Mucosa of stomach (tissue), 1 donor: ENCODE measurements at regions not wholly inside any gene's neighbourhood (a gene's known extent, or its start where the extent isn't known, plus 50 kb on each side); places are given as distances from the start of the nearest gene placed in this dataset.

ENCODE experiments used
- H3K27me3 ChIP-seq: one replicate; pipeline ENCODE4 v1.7.0; 2013; ENCODE audit warnings: mild to moderate bottlenecking, low read length; ENCODE audit not compliant: control insufficient read depth, insufficient read depth
- H3K36me3 ChIP-seq: one replicate; pipeline ENCODE4 v1.7.0; 2013; ENCODE audit warnings: low read length; ENCODE audit not compliant: control insufficient read depth, insufficient read depth
- H3K4me1 ChIP-seq: one replicate; pipeline ENCODE4 v1.7.0; 2013; ENCODE audit warnings: mild to moderate bottlenecking, low read length; ENCODE audit not compliant: control insufficient read depth, insufficient read depth
- H3K4me3 ChIP-seq: one replicate; pipeline ENCODE4 v1.7.0; 2013; ENCODE audit warnings: low read length
- H3K9ac ChIP-seq: one replicate; pipeline ENCODE4 v1.7.0; 2013; ENCODE audit warnings: mild to moderate bottlenecking, low read length, moderate library complexity
- H3K9me3 ChIP-seq: one replicate; pipeline ENCODE4 v1.7.0; 2013; ENCODE audit warnings: mild to moderate bottlenecking, low read length, moderate library complexity; ENCODE audit not compliant: control insufficient read depth
- donor health status: Pancreatic carcinoma.

DNA sequence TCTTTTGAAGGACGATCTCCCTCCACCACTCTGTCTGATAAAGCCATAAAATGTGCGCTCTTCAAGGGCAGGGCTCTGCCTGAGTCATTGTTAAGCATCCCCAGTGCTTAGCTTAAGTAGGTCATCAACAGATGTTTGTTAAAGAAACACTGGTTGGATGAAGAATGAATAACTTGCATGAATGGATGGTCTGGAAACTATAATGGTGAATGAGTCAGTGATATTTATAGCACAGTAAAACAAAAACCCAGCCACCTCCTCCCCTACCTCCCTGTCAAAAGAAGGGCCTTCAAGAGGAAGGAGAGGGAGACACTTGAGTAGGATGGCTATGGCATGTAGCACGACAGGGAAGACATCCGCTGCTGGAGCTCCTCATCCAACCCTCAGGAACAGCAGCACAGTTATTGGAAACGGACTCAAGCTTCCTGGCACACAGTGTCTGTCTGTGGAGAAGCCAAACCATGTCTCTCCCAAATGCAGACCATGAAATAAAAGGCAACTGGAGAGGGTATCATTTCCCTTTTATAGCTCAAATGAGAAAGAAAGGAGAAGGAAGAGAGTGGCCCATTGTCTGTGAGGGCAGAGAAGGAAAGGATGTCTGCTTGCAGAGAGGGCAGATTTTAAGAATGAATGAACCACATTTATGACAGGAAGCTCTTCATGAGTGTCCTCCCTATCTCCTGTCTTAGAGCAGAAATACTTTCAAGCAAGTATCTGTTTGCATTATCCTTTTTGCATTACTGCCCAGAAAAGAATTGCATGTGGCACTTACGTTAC, 183.5 kb upstream of the UBL3 start:
- Histone ChIP-seq H3K9ac (no peak overlapping the region), H3K4me1 (no peaks in the 10 kb centered on the region), H3K9me3 (no peaks in the 10 kb centered on the region), H3K36me3 (no peaks in the 10 kb centered on the region), H3K27me3 (no peaks in the 10 kb centered on the region), H3K4me3 (no peak overlapping the region)

DNA sequence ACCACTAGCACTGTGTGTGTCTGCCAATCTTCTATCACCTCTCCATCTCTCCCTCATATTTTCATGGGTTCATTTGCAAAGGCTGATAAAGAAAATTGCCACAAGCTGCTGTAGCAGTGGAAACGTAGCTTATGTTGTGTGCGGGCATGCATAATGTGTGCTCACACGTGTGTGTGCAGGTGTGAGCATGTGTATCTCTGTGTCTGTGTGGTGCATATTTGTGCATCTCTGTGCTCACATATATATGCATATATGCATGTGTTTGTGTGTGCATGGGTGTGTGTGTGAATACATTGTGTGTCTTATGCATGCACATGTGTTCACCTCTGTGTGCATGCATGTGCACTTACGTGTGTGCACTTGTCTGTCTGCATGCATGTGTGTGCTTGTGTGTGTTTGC, 181.8 kb upstream of the UBL3 start:
- H3K4me1 ChIP-seq = peaks cover 7% of the 10 kb centered on the region
- H3K4me3 ChIP-seq = no peak overlapping the region

DNA sequence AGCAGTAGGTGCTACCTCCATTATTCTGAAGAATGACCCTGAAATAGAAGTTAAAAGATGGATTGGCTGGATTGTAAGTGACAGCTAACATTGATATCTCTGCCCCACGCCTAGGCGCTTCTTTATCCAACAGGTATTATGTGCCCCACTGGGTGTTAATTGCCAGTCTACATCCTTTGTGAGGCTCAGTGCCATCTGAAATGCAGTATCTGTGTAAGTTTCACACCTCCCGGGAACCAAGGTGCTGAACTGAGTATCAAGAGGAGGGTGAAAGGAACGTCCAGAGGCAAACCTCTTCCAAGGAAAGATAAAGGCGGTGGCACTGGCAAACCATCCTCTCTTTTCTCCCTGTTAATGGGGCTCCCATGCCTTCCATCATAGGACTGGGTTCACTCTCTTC, 181.1 kb upstream of the UBL3 start:
- Histone ChIP-seq H3K36me3 (no peaks in the 10 kb centered on the region), H3K27me3 (no peaks in the 10 kb centered on the region), H3K4me3 (no peak overlapping the region), H3K9me3 (no peaks in the 10 kb centered on the region), H3K9ac (no peak overlapping the region), H3K4me1 (peaks cover 8% of the 10 kb centered on the region)

More for the DNA sequence above, 181.8 kb upstream of the UBL3 start:
- no peaks in the 10 kb centered on the region for H3K36me3 ChIP-seq
- H3K27me3 ChIP-seq = no peaks in the 10 kb centered on the region
- H3K9me3 ChIP-seq = no peaks in the 10 kb centered on the region
- no peak overlapping the region for H3K9ac ChIP-seq

DNA sequence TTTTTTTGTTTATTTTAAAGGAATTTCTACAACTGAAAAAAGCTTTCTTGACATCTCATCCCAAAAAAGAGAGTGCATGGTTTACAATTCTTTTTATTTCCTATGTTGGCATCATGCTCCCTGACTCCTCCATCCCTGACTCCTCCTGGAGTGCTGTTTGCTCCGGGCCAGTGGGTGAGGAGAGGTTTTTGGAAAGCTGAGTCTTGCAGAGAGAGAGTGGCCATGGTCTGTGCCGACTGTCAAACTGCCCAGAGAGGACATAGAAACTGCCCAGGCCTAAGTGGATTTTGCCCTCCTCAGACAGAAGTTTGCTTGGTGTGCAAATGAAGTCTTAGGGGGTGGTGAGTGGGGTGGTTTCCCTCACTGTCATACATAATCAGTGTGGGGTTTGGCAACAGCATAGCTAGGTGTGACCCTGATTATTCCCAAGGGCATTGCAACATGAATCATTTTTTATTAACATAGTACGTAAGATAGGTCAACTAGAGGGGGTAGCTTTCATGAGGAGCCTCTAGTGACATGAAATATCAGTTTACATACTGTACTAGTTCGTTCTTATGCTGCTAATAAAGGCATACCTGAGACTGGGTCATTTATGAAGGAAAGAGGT, 179.8 kb upstream of the UBL3 start:
- Histone ChIP-seq H3K4me3 (no peak overlapping the region), H3K9ac (no peak overlapping the region), H3K36me3 (no peaks in the 10 kb centered on the region), H3K4me1 (peaks cover 8% of the 10 kb centered on the region), H3K27me3 (no peaks in the 10 kb centered on the region), H3K9me3 (no peaks in the 10 kb centered on the region)

DNA sequence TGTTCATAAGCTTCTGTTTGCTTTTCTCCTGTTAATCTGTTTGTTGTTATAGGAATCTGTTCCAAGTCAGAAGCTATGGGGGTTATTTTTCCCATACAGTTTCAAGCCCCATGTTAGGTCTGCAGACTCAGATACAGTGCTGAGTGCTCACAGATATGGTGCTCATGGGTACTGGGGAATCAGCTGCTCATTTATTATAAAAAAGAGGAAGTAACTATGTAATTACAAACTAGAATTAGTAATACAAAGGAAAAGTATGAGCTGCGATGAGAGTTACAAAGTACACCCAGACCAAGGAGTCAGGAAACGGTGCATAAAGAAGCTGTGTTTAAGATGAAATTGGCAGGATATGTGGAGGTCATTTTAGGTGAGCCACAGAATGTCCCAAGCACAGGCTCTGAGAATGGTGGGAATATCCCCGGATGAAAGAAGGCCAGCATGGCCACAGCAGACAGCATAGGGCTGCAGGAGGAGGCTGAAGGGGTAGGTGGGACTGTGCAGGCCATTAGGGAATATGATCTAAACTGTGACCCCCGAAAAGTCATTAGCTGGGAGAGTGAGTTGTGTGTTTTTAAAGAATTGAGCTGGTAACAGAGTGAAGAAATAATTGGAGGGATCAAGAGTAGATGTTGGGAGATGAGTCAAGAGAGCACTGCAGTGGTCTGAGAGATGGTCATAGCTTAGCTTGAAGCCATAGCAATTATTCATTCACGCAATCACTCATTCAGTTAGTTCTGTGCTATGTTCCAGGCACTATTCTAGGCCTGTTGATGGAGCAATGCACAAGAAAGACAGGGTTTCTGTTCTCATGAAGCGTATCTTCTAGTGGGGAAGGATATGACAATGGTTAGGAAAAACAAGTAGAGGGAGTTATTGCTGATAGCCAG, 177.4 kb upstream of the UBL3 start:
- no peaks in the 10 kb centered on the region for H3K36me3 ChIP-seq
- H3K9me3 ChIP-seq = no peaks in the 10 kb centered on the region
- H3K4me3 ChIP-seq = no peak overlapping the region
- H3K27me3 ChIP-seq = no peaks in the 10 kb centered on the region
- H3K9ac ChIP-seq = no peak overlapping the region
- peaks cover 8% of the 10 kb centered on the region for H3K4me1 ChIP-seq

DNA sequence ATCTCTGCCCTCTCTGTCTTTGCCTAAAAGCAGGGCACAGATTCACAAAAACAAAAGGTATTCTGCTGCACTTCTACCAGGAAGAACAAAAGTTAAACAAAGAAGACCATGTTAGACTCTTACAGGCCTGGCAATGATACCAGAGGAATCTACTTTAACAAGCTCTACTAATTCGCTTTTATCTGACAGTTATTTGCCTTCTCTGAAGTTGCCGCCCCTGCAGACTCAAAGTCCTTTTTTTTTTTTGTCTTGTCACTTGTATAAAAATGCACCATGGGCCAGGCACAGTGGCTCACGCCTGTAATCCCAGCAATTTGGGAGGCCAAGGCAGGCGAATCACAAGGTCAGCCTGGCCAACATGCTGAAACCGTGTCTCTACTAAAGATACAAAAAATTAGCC, 176.5 kb upstream of the UBL3 start:
- Histone ChIP-seq H3K27me3 (no peaks in the 10 kb centered on the region), H3K36me3 (no peaks in the 10 kb centered on the region)

DNA sequence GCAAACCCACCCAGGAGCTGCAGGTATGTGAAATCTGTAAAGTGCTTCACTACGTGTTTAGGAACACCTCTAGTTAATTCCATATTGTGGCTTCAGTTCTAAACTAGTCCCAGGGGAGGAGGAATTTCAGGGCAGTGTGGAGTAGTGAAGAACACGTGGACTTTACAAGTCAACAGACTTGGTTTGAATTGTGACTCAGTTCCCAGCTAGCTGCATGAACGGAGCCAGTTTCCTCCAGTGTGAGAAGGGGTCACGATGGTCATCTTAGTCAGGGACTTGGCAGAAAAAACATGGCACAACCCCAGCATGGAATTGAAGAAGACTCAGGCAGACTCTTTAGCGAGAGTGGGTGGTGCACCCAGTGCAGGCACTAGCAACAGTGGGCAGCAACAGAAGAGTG, 175.7 kb upstream of the UBL3 start:
- H3K27me3 ChIP-seq = no peaks in the 10 kb centered on the region
- H3K36me3 ChIP-seq = no peaks in the 10 kb centered on the region
- H3K4me1 ChIP-seq = peaks cover 8% of the 10 kb centered on the region
- no peaks in the 10 kb centered on the region for H3K9me3 ChIP-seq
- H3K4me3 ChIP-seq = no peak overlapping the region
- H3K9ac ChIP-seq = no peak overlapping the region

More for the DNA sequence above, 176.5 kb upstream of the UBL3 start:
- Histone ChIP-seq H3K4me1 (peaks cover 8% of the 10 kb centered on the region), H3K9ac (no peak overlapping the region), H3K9me3 (no peaks in the 10 kb centered on the region), H3K4me3 (no peak overlapping the region)

DNA sequence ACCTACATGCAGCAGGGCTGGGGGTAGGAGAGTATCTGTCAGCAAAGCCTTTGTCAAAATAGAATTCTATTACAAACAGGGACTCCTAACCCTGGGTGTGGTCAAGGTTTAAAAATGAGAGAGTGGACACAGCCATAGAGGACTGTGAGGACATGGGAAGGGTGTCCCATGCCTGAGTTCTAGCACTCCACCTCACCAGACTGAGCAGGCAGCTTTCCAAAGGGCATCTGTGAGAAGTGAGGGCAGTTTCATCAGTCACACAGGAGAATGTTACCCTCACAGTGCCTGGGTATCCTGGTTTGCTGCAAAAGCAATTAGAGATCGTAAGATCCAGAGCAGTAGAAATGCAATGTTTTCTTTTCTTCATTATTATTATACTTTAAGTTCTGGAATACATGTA, 174.9 kb upstream of the UBL3 start:
- no peaks in the 10 kb centered on the region for H3K27me3 ChIP-seq
- H3K4me1 ChIP-seq = peaks cover 8% of the 10 kb centered on the region
- no peaks in the 10 kb centered on the region for H3K36me3 ChIP-seq
- H3K9ac ChIP-seq = no peak overlapping the region
- no peak overlapping the region for H3K4me3 ChIP-seq
- H3K9me3 ChIP-seq = no peaks in the 10 kb centered on the region

DNA sequence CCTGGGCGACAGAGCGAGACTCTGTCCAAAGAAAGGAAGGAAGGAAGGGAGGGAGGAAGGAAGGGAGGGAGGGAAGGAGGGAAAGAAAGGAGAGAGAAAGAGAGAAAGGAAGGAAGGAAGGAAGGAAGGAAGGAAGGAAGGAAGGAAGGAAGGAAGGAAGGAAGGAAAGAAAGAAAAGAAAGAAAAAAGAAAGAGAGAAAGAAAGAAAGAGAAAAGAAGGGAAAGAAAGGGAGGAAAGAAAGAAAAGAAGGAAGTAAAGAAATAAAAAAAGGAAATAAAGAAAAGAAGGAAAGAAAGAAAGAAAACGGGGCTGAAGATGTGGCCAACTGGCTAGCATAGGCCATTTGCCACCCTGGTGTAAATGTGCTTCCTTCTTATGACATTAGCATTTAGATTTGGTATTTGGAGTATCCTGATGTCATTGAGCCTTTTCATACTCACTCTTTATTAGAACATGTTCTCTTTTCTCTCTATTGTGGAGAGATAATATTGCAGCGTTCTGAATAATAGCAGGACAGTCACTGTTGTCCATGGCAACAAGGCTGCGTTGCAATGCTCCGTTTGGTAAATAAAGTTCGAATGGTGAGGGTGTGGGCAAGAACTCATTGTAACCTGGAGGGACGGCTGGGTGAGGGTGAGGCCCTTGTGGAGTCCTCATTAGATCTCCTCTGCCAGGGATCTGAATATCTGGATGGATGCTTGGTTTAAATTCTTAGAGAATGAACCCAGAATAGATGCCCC, 173.9 kb upstream of the UBL3 start:
- no peaks in the 10 kb centered on the region for H3K9me3 ChIP-seq
- no peaks in the 10 kb centered on the region for H3K36me3 ChIP-seq
- H3K4me1 ChIP-seq = peaks cover 8% of the 10 kb centered on the region
- no peak overlapping the region for H3K4me3 ChIP-seq
- no peaks in the 10 kb centered on the region for H3K27me3 ChIP-seq
- no peak overlapping the region for H3K9ac ChIP-seq

DNA sequence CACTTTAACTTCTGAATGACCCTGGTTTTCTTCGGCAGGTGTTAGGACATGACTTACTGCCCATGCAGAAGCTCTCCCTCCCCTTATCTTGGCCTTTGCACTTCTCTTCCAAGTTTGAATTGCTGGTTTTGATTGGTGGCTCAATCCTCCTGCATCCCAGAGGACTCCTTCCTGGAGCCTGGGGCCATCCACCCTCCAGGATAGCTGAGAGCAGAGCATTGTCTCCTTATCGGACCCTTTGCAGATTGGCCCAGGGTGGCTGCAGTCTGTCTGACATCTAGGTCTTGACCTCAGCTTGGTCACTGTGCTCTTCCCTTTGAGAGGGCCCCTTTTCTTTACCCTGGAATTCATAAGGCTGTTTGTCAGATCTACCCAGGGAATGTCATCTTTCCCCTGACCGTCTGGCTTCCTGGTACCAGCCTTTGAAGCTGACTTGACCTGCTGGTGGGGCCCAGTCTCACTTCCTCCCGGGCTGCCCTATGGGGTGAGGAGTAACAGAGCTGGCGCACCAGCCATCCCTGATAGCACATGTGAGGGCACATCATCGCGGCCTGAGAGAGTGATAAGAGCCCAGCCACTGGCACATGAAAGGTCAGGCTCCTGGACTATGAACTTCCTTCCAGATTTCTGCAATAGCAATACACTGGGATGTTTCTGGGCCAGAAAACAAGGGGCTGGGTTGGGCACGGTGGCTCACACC, 172.9 kb upstream of the UBL3 start:
- Histone ChIP-seq H3K9ac (no peak overlapping the region), H3K27me3 (no peaks in the 10 kb centered on the region), H3K4me3 (no peak overlapping the region), H3K9me3 (no peaks in the 10 kb centered on the region), H3K36me3 (no peaks in the 10 kb centered on the region), H3K4me1 (peaks cover 8% of the 10 kb centered on the region)

DNA sequence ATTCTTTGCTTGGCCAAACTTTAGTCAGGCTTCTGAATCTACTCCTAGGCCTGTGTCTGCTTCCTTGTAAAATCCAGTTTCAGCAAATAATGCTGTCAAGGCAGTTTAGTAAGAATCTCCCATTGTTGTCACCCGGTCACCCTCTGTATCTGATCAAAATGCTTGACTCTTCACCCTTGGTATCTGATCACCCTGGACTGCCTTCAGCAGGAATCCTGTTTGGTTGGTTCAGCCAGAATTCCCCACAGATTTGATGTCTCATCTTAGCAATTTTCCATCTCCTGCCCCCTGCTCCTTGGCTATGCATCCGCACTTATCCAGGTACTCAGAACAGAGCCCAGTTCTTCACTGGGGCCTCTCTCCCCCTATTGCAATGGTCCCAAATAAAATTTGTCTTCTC, 172.4 kb upstream of the UBL3 start:
- Histone ChIP-seq H3K27me3 (no peaks in the 10 kb centered on the region), H3K4me3 (no peak overlapping the region), H3K4me1 (peaks cover 6% of the 10 kb centered on the region), H3K36me3 (no peaks in the 10 kb centered on the region), H3K9me3 (no peaks in the 10 kb centered on the region), H3K9ac (no peak overlapping the region)
